ENCODE measurements at regions not wholly inside any gene's neighbourhood (a gene's known extent, or its start where the extent isn't known, plus 50 kb on each side); places are given as distances from the start of the nearest gene placed in this dataset.
"Not testable (repeated sequence)": the region's sequence is repeated elsewhere in the genome, so short reads cannot be mapped to it uniquely, and the experiment has no call there.

GRCh38 chr21:10425856-10426255 lies 95.5 kb upstream of the TPTE start:
- Histone ChIP-seq H3K4me3 (ENCODE audit: insufficient read depth, low read depth, low read length) (no peak overlapping the region), H3K4me1 (ENCODE audit: control insufficient read depth, insufficient read depth, low read length) (no peaks in the 10 kb centered on the region), H3K36me3 (ENCODE audit: control insufficient read depth, insufficient read depth, low read length) (no peaks in the 10 kb centered on the region), H3K27ac (ENCODE audit: insufficient read depth, low read depth, low read length, poor library complexity, severe bottlenecking) (no peak overlapping the region), H3K27me3 (ENCODE audit: control insufficient read depth, insufficient read depth, low read length, poor library complexity, severe bottlenecking) (no peaks in the 10 kb centered on the region), H3K9me3 (ENCODE audit: control insufficient read depth, low read length) (peaks cover 48% of the 10 kb centered on the region)
- 71% methylated on average over 3 of the region's 3 CpGs for WGBS, 2 experiments

GRCh38 chr21:10426812-10427211 lies 94.6 kb upstream of the TPTE start:
- H3K27ac ChIP-seq (ENCODE audit: insufficient read depth, low read depth, low read length, poor library complexity, severe bottlenecking); H3K4me3 ChIP-seq (ENCODE audit: insufficient read depth, low read depth, low read length); H3K27me3 ChIP-seq (ENCODE audit: control insufficient read depth, insufficient read depth, low read length, poor library complexity, severe bottlenecking); H3K36me3 ChIP-seq (ENCODE audit: control insufficient read depth, insufficient read depth, low read length); H3K4me1 ChIP-seq (ENCODE audit: control insufficient read depth, insufficient read depth, low read length): not testable (repeated sequence)
- H3K9me3 ChIP-seq (ENCODE audit: control insufficient read depth, low read length): peaks cover 45% of the 10 kb centered on the region
- WGBS, 2 experiments: 35 to 52% methylated on average over 2 of the region's 2 CpGs

- not testable (repeated sequence) for H3K27ac ChIP-seq (ENCODE audit: insufficient read depth, low read depth, low read length, poor library complexity, severe bottlenecking); H3K4me1 ChIP-seq (ENCODE audit: control insufficient read depth, insufficient read depth, low read length); H3K4me3 ChIP-seq (ENCODE audit: insufficient read depth, low read depth, low read length); H3K36me3 ChIP-seq (ENCODE audit: control insufficient read depth, insufficient read depth, low read length); H3K27me3 ChIP-seq (ENCODE audit: control insufficient read depth, insufficient read depth, low read length, poor library complexity, severe bottlenecking)
- H3K9me3 ChIP-seq (ENCODE audit: control insufficient read depth, low read length): peaks cover 50% of the 10 kb centered on the region
- 69 to 70% methylated on average over 6 of the region's 6 CpGs for WGBS, 2 experiments
Measured at GRCh38 chr21:10427277-10427676, 94.1 kb upstream of the TPTE start.

- 28 to 30% methylated on average over 1 of the region's 1 CpG for WGBS, 2 experiments
- not testable (repeated sequence) for H3K27me3 ChIP-seq (ENCODE audit: control insufficient read depth, insufficient read depth, low read length, poor library complexity, severe bottlenecking); H3K27ac ChIP-seq (ENCODE audit: insufficient read depth, low read depth, low read length, poor library complexity, severe bottlenecking); H3K4me3 ChIP-seq (ENCODE audit: insufficient read depth, low read depth, low read length); H3K36me3 ChIP-seq (ENCODE audit: control insufficient read depth, insufficient read depth, low read length); H3K4me1 ChIP-seq (ENCODE audit: control insufficient read depth, insufficient read depth, low read length)
- H3K9me3 ChIP-seq (ENCODE audit: control insufficient read depth, low read length): peaks cover 51% of the 10 kb centered on the region
Measured at GRCh38 chr21:10428981-10429534, 92.3 kb upstream of the TPTE start.

- no peaks in the 10 kb centered on the region for H3K36me3 ChIP-seq (ENCODE audit: control insufficient read depth, insufficient read depth, low read length)
- 77 to 80% methylated on average over 1 of the region's 1 CpG for WGBS, 2 experiments
- no peak overlapping the region for H3K27ac ChIP-seq (ENCODE audit: insufficient read depth, low read depth, low read length, poor library complexity, severe bottlenecking)
- H3K4me1 ChIP-seq (ENCODE audit: control insufficient read depth, insufficient read depth, low read length): no peaks in the 10 kb centered on the region
- no peaks in the 10 kb centered on the region for H3K27me3 ChIP-seq (ENCODE audit: control insufficient read depth, insufficient read depth, low read length, poor library complexity, severe bottlenecking)
- H3K4me3 ChIP-seq (ENCODE audit: insufficient read depth, low read depth, low read length): no peak overlapping the region
- H3K9me3 ChIP-seq (ENCODE audit: control insufficient read depth, low read length): peaks cover 45% of the 10 kb centered on the region
Measured at GRCh38 chr21:10430005-10430404, 91.4 kb upstream of the TPTE start.

- H3K36me3 ChIP-seq (ENCODE audit: control insufficient read depth, insufficient read depth, low read length); H3K4me1 ChIP-seq (ENCODE audit: control insufficient read depth, insufficient read depth, low read length); H3K27ac ChIP-seq (ENCODE audit: insufficient read depth, low read depth, low read length, poor library complexity, severe bottlenecking); H3K27me3 ChIP-seq (ENCODE audit: control insufficient read depth, insufficient read depth, low read length, poor library complexity, severe bottlenecking); H3K4me3 ChIP-seq (ENCODE audit: insufficient read depth, low read depth, low read length): not testable (repeated sequence)
- H3K9me3 ChIP-seq (ENCODE audit: control insufficient read depth, low read length): peaks cover 44% of the 10 kb centered on the region
- 68 to 71% methylated on average over 6 of the region's 6 CpGs for WGBS, 2 experiments
Measured at GRCh38 chr21:10431995-10432394, 89.4 kb upstream of the TPTE start.

GRCh38 chr21:10432456-10432855 lies 88.9 kb upstream of the TPTE start:
- not testable (repeated sequence) for H3K27ac ChIP-seq (ENCODE audit: insufficient read depth, low read depth, low read length, poor library complexity, severe bottlenecking); H3K4me1 ChIP-seq (ENCODE audit: control insufficient read depth, insufficient read depth, low read length); H3K27me3 ChIP-seq (ENCODE audit: control insufficient read depth, insufficient read depth, low read length, poor library complexity, severe bottlenecking); H3K4me3 ChIP-seq (ENCODE audit: insufficient read depth, low read depth, low read length); H3K36me3 ChIP-seq (ENCODE audit: control insufficient read depth, insufficient read depth, low read length)
- peaks cover 43% of the 10 kb centered on the region for H3K9me3 ChIP-seq (ENCODE audit: control insufficient read depth, low read length)

GRCh38 chr21:10437977-10438376 lies 83.4 kb upstream of the TPTE start:
- H3K4me1 ChIP-seq (ENCODE audit: control insufficient read depth, insufficient read depth, low read length); H3K36me3 ChIP-seq (ENCODE audit: control insufficient read depth, insufficient read depth, low read length); H3K27ac ChIP-seq (ENCODE audit: insufficient read depth, low read depth, low read length, poor library complexity, severe bottlenecking); H3K27me3 ChIP-seq (ENCODE audit: control insufficient read depth, insufficient read depth, low read length, poor library complexity, severe bottlenecking); H3K4me3 ChIP-seq (ENCODE audit: insufficient read depth, low read depth, low read length): not testable (repeated sequence)
- 57 to 64% methylated on average over 4 of the region's 4 CpGs for WGBS, 2 experiments
- H3K9me3 ChIP-seq (ENCODE audit: control insufficient read depth, low read length): peaks cover 24% of the 10 kb centered on the region

- peaks cover 19% of the 10 kb centered on the region for H3K9me3 ChIP-seq (ENCODE audit: control insufficient read depth, low read length)
- not testable (repeated sequence) for H3K36me3 ChIP-seq (ENCODE audit: control insufficient read depth, insufficient read depth, low read length); H3K27me3 ChIP-seq (ENCODE audit: control insufficient read depth, insufficient read depth, low read length, poor library complexity, severe bottlenecking); H3K4me1 ChIP-seq (ENCODE audit: control insufficient read depth, insufficient read depth, low read length); H3K27ac ChIP-seq (ENCODE audit: insufficient read depth, low read depth, low read length, poor library complexity, severe bottlenecking); H3K4me3 ChIP-seq (ENCODE audit: insufficient read depth, low read depth, low read length)
- WGBS, 2 experiments: 92 to 94% methylated on average over 2 of the region's 2 CpGs
Measured at GRCh38 chr21:10440639-10441038, 80.7 kb upstream of the TPTE start.

- 75 to 78% methylated on average over 5 to 6 of the region's 6 CpGs for WGBS, 2 experiments
- H3K36me3 ChIP-seq (ENCODE audit: control insufficient read depth, insufficient read depth, low read length); H3K4me1 ChIP-seq (ENCODE audit: control insufficient read depth, insufficient read depth, low read length); H3K27ac ChIP-seq (ENCODE audit: insufficient read depth, low read depth, low read length, poor library complexity, severe bottlenecking); H3K4me3 ChIP-seq (ENCODE audit: insufficient read depth, low read depth, low read length); H3K27me3 ChIP-seq (ENCODE audit: control insufficient read depth, insufficient read depth, low read length, poor library complexity, severe bottlenecking): not testable (repeated sequence)
- peaks cover 18% of the 10 kb centered on the region for H3K9me3 ChIP-seq (ENCODE audit: control insufficient read depth, low read length)
Measured at GRCh38 chr21:10442018-10442417, 79.4 kb upstream of the TPTE start.

- H3K27ac ChIP-seq (ENCODE audit: insufficient read depth, low read depth, low read length, poor library complexity, severe bottlenecking); H3K36me3 ChIP-seq (ENCODE audit: control insufficient read depth, insufficient read depth, low read length); H3K4me3 ChIP-seq (ENCODE audit: insufficient read depth, low read depth, low read length); H3K4me1 ChIP-seq (ENCODE audit: control insufficient read depth, insufficient read depth, low read length); H3K27me3 ChIP-seq (ENCODE audit: control insufficient read depth, insufficient read depth, low read length, poor library complexity, severe bottlenecking): not testable (repeated sequence)
- peaks cover 27% of the 10 kb centered on the region for H3K9me3 ChIP-seq (ENCODE audit: control insufficient read depth, low read length)
- WGBS, 2 experiments: 65 to 67% methylated on average over 7 of the region's 7 CpGs
Measured at GRCh38 chr21:10445685-10446084, 75.7 kb upstream of the TPTE start.
